GM21786 (cell line): ENCODE measurements at regions not wholly inside any gene's neighbourhood (a gene's known extent, or its start where the extent isn't known, plus 50 kb on each side); places are given as distances from the start of the nearest gene placed in this dataset.

Experiments
- ATAC-seq: cut with Tn5 transposase; IDR thresholded peaks from one replicate; pipeline ENCODE4 v1.9.1; 2021; ENCODE audit not compliant: unreplicated experiment

- peak; percentile 95 for ATAC-seq
These were observed 64.5 kb upstream of the WDR1 start for GRCh38 chr4:10180927-10181744.

GRCh38 chr4:10180603-10180926, 64.0 kb upstream of the WDR1 start:
- no peak for ATAC-seq

GRCh38 chr4:10179957-10180602, 63.5 kb upstream of the WDR1 start:
- no peak for ATAC-seq

- ATAC-seq: no peak
These were observed 62.2 kb upstream of the WDR1 start for GRCh38 chr4:10178763-10179162.

GRCh38 chr4:10175626-10176025, 59.0 kb upstream of the WDR1 start:
- no peak for ATAC-seq

- no peak for ATAC-seq
These were observed 57.5 kb upstream of the WDR1 start for GRCh38 chr4:10173754-10174749.

- ATAC-seq: no peak
These were observed 56.6 kb upstream of the WDR1 start for GRCh38 chr4:10173037-10173753.

- no peak for ATAC-seq
These were observed 55.8 kb upstream of the WDR1 start for GRCh38 chr4:10172278-10172921.

GRCh38 chr4:10171055-10171454, 54.5 kb upstream of the WDR1 start:
- ATAC-seq: no peak

- ATAC-seq: no peak
These were observed 53.3 kb upstream of the WDR1 start for GRCh38 chr4:10169839-10170387.

GRCh38 chr4:10168151-10168550, 51.6 kb upstream of the WDR1 start:
- no peak for ATAC-seq

GRCh38 chr4:10167201-10167600, 50.6 kb upstream of the WDR1 start:
- no peak for ATAC-seq
